CD14-positive monocyte (primary cell): ENCODE measurements at regions not wholly inside any gene's neighbourhood (a gene's known extent, or its start where the extent isn't known, plus 50 kb on each side); places are given as distances from the start of the nearest gene placed in this dataset.
A peak's percentile ranks its signal among the peaks of the same experiment; 100 is the strongest.

Experiments
- DNase-seq, 3 donors: peaks; one replicate each; pipeline ENCODE4 v3.0.0-alpha.2; 2011 to 2022
- H2AFZ ChIP-seq: 2 replicates; pipeline ENCODE4 v1.6.0; 2012; ENCODE audit warnings: mild to moderate bottlenecking, low read depth, low read length, inconsistent platforms; ENCODE audit not compliant: insufficient read depth, poor library complexity, severe bottlenecking
- H3K27ac ChIP-seq, 2 donors: 1 replicate in 1 of 2; 2 replicates in 1 of 2; pipeline ENCODE4 v1.5.1; 2012 to 2013; ENCODE audit warnings: low read length in 2 of 2, control low read depth in 1 of 2, inconsistent platforms in 1 of 2, low read depth in 1 of 2, mild to moderate bottlenecking in 1 of 2
- H3K27me3 ChIP-seq, 2 donors: one replicate each; pipeline versions ENCODE4 v1.6.0 to v1.6.1; 2011 to 2013; ENCODE audit warnings: low read length in 2 of 2; ENCODE audit not compliant: control insufficient read depth in 2 of 2, insufficient read depth in 2 of 2
- H3K36me3 ChIP-seq, 2 donors: replicated peaks in 1 of 2; 1 replicate in 1 of 2; 2 replicates in 1 of 2; pipeline versions ENCODE4 v1.5.1 to v1.6.1; 2012 to 2013; ENCODE audit warnings: low read length in 2 of 2, control low read depth in 1 of 2, inconsistent platforms in 1 of 2, mild to moderate bottlenecking in 1 of 2; ENCODE audit not compliant: insufficient read depth in 2 of 2, control insufficient read depth in 1 of 2
- H3K4me1 ChIP-seq, 2 donors: 1 replicate in 1 of 2; 2 replicates in 1 of 2; pipeline versions ENCODE4 v1.5.1 to v1.6.1; 2012 to 2013; ENCODE audit warnings: low read length in 2 of 2, control low read depth in 1 of 2, inconsistent platforms in 1 of 2, mild to moderate bottlenecking in 1 of 2, moderate library complexity in 1 of 2; ENCODE audit not compliant: insufficient read depth in 2 of 2, control insufficient read depth in 1 of 2
- H3K4me2 ChIP-seq: replicated peaks from 2 replicates; pipeline ENCODE3; 2012; ENCODE audit warnings: low read length, moderate library complexity, mild to moderate bottlenecking; ENCODE audit not compliant: poor library complexity, severe bottlenecking; ENCODE audit errors: extremely low read depth
- H3K4me3 ChIP-seq, 3 experiments: fragments of 200-600 bp in 1 of 3; sonication (generic) in 1 of 3; replicated peaks in 1 of 3; 1 replicate in 2 of 3; 2 replicates in 1 of 3; pipeline ENCODE4 v1.5.1; 2011 to 2013; ENCODE audit warnings: low read length in 3 of 3, mild to moderate bottlenecking in 3 of 3, control low read depth in 2 of 3, low read depth in 2 of 3, inconsistent platforms in 1 of 3, moderate library complexity in 1 of 3
- H3K79me2 ChIP-seq: 2 replicates; pipeline ENCODE4 v1.6.0; 2012; ENCODE audit warnings: mild to moderate bottlenecking, control low read depth, inconsistent platforms, low read length, moderate library complexity; ENCODE audit not compliant: insufficient read depth
- H3K9ac ChIP-seq: 2 replicates; pipeline ENCODE4 v1.6.0; 2017; ENCODE audit warnings: low read length, mild to moderate bottlenecking; ENCODE audit not compliant: insufficient read depth, poor library complexity, severe bottlenecking
- H3K9me3 ChIP-seq, 2 donors: replicated peaks in 1 of 2; 1 replicate in 1 of 2; 2 replicates in 1 of 2; pipeline versions ENCODE4 v1.5.1 to v1.6.1; 2012 to 2013; ENCODE audit warnings: low read length in 2 of 2, control low read depth in 1 of 2; ENCODE audit not compliant: control insufficient read depth in 1 of 2, insufficient read depth in 1 of 2
- H4K20me1 ChIP-seq: 2 replicates; pipeline ENCODE4 v1.6.0; 2012; ENCODE audit warnings: mild to moderate bottlenecking, low read length, control low read depth, moderate library complexity; ENCODE audit not compliant: insufficient read depth
- H3K27ac Mint-ChIP-seq, 7 donors: one replicate each; pipeline ENCODE4 v1.8.0; 2020; ENCODE audit warnings: mild to moderate bottlenecking in 7 of 7, mixed read lengths in 7 of 7, moderate library complexity in 6 of 7, inconsistent platforms in 2 of 7
- H3K27me3 Mint-ChIP-seq, 3 donors: one replicate each; pipeline ENCODE4 v1.8.0; 2021 to 2022; ENCODE audit warnings: low read depth in 3 of 3, mild to moderate bottlenecking in 3 of 3, mixed read lengths in 3 of 3, moderate library complexity in 3 of 3, inconsistent platforms in 1 of 3
- H3K36me3 Mint-ChIP-seq, 2 donors: one replicate each; pipeline ENCODE4 v1.8.0; 2020; ENCODE audit warnings: mixed read lengths in 2 of 2, inconsistent platforms in 1 of 2, mild to moderate bottlenecking in 1 of 2
- H3K4me1 Mint-ChIP-seq: one replicate; pipeline ENCODE4 v1.8.0; 2020; ENCODE audit warnings: mild to moderate bottlenecking, mixed read lengths
- H3K4me3 Mint-ChIP-seq, 2 donors: one replicate each; pipeline ENCODE4 v1.8.0; 2020; ENCODE audit warnings: mild to moderate bottlenecking in 2 of 2, mixed read lengths in 2 of 2, moderate library complexity in 1 of 2
- H3K9me3 Mint-ChIP-seq, 7 donors: one replicate each; pipeline ENCODE4 v1.8.0; 2020 to 2022; ENCODE audit warnings: mixed read lengths in 7 of 7, mild to moderate bottlenecking in 6 of 7, moderate library complexity in 6 of 7, inconsistent platforms in 2 of 7
- CTCF ChIP-seq: fragments of 200-600 bp; IDR thresholded peaks from one replicate; pipeline ENCODE4 v1.8.0; 2022; ENCODE audit warnings: antibody characterized with exemption, mild to moderate bottlenecking
- WGBS: methylation state at CpG from one replicate; pipeline ENCODE4 v1.1.5; 2013; ENCODE audit warnings: missing lambda C conversion rate; ENCODE audit not compliant: insufficient coverage; 5-methylcytosine and 5-hydroxymethylcytosine counted together
- intact Hi-C, 2 donors: fragments of 100-400 bp; cut with micrococcal nuclease; formaldehyde crosslinking; loops; one replicate each; pipeline versions ENCODE4 v1.15.0 to v1.15.1; 2023

- Histone ChIP-seq H3K4me3 (no peak overlapping the region), H3K4me1 (peaks cover 33 to 42% of the 10 kb centered on the region in 2 donors), H3K4me2 (no peak overlapping the region), H3K27me3 (peaks cover 0 to 10% of the 10 kb centered on the region in 2 donors), H4K20me1 (no peaks in the 10 kb centered on the region), H3K36me3 (no peaks in the 10 kb centered on the region), H3K9me3 (no peaks in the 10 kb centered on the region), H2AFZ (peak overlapping the region; percentile 17), H3K79me2 (no peaks in the 10 kb centered on the region), H3K27ac (no peak overlapping the region), H3K9ac (no peak overlapping the region)
- intact Hi-C loops, result no loop called here
- TF ChIP-seq CTCF, result no peak
- no peak for DNase-seq
- Mint-ChIP-seq H3K27ac (peak overlapping the region in 2 of 7 donors; percentile 20 to 46), H3K4me1 (peaks cover 60% of the 10 kb centered on the region), H3K9me3 (peaks cover 0 to 2% (median 0%) of the 10 kb centered on the region in 7 donors), H3K27me3 (peaks cover 9 to 33% (median 23%) of the 10 kb centered on the region in 3 donors), H3K36me3 (peaks cover 0 to 2% of the 10 kb centered on the region in 2 donors), H3K4me3 (peak overlapping the region in 1 of 2 donors; percentile 36)
- WGBS, result 27% methylated on average over 17 of the region's 22 CpGs
Measured at GRCh38 chr14:100673085-100673806, 53.4 kb upstream of the DLK1 start.

- H3K4me2 ChIP-seq, result no peak overlapping the region
- H3K36me3 ChIP-seq, result no peaks in the 10 kb centered on the region
- no peak for TF ChIP-seq CTCF
- no peak overlapping the region for H2AFZ ChIP-seq
- no CpG with 5 or more reads among the region's 3 CpGs for WGBS
- peaks cover 0 to 2% of the 10 kb centered on the region in 2 donors for H3K36me3 Mint-ChIP-seq
- peak overlapping the region in 1 of 2 donors; percentile 36 for H3K4me3 Mint-ChIP-seq
- H3K4me1 ChIP-seq, result peaks cover 34 to 44% of the 10 kb centered on the region in 2 donors
- no peaks in the 10 kb centered on the region for H3K79me2 ChIP-seq
- peaks cover 61% of the 10 kb centered on the region for H3K4me1 Mint-ChIP-seq
- H3K9ac ChIP-seq, result no peak overlapping the region
- H3K27me3 ChIP-seq, result peaks cover 0 to 10% of the 10 kb centered on the region in 2 donors
- no peak overlapping the region for H3K27ac Mint-ChIP-seq
- DNase-seq, result no peak
- no peak overlapping the region for H3K4me3 ChIP-seq
- intact Hi-C loops, result no loop called here
- H3K9me3 ChIP-seq, result no peaks in the 10 kb centered on the region
- H3K9me3 Mint-ChIP-seq, result peaks cover 0 to 2% (median 0%) of the 10 kb centered on the region in 7 donors
- peaks cover 9 to 33% (median 23%) of the 10 kb centered on the region in 3 donors for H3K27me3 Mint-ChIP-seq
- H4K20me1 ChIP-seq, result no peaks in the 10 kb centered on the region
- H3K27ac ChIP-seq, result no peak overlapping the region
Measured at GRCh38 chr14:100673807-100674154, 52.9 kb upstream of the DLK1 start.
